ENCODE measurements at regions not wholly inside any gene's neighbourhood (a gene's known extent, or its start where the extent isn't known, plus 50 kb on each side); places are given as distances from the start of the nearest gene placed in this dataset.

- DNase-seq = no peak
Measured at GRCh38 chr5:30698217-30698616, 495.3 kb upstream of the CDH6 start.

GRCh38 chr5:30693326-30693725, 500.2 kb upstream of the CDH6 start:
- DNase-seq = no peak

GRCh38 chr5:30690931-30691330, 502.6 kb upstream of the CDH6 start:
- no peak for DNase-seq

- no peak for DNase-seq
Measured at GRCh38 chr5:30687461-30687860, 506.0 kb upstream of the CDH6 start.

GRCh38 chr5:30686530-30686929, 507.0 kb upstream of the CDH6 start:
- DNase-seq = no peak

GRCh38 chr5:30676223-30676840, 517.2 kb upstream of the CDH6 start:
- DNase-seq = no peak

- DNase-seq = no peak
Measured at GRCh38 chr5:30667293-30667692, 526.2 kb upstream of the CDH6 start.

GRCh38 chr5:30663536-30663935, 530.0 kb upstream of the CDH6 start:
- peak; percentile 2 for DNase-seq

- DNase-seq = no peak
Measured at GRCh38 chr5:30662373-30662772, 531.1 kb upstream of the CDH6 start.

- DNase-seq = no peak
Measured at GRCh38 chr5:30661730-30662129, 531.8 kb upstream of the CDH6 start.

GRCh38 chr5:30659417-30659816, 534.1 kb upstream of the CDH6 start:
- no peak for DNase-seq

- DNase-seq = no peak
Measured at GRCh38 chr5:30650311-30650710, 543.2 kb upstream of the CDH6 start.

GRCh38 chr5:30638899-30639298, 554.6 kb upstream of the CDH6 start:
- no peak for DNase-seq

- DNase-seq = no peak
Measured at GRCh38 chr5:30627945-30628344, 565.5 kb upstream of the CDH6 start.

- no peak for DNase-seq
Measured at GRCh38 chr5:30626557-30626956, 566.9 kb upstream of the CDH6 start.

- no peak for DNase-seq
Measured at GRCh38 chr5:30620481-30621085, 572.9 kb upstream of the CDH6 start.

GRCh38 chr5:30608501-30608900, 585.0 kb upstream of the CDH6 start:
- DNase-seq = no peak

GRCh38 chr5:30607301-30607894, 586.1 kb upstream of the CDH6 start:
- no peak for DNase-seq

- DNase-seq = no peak
Measured at GRCh38 chr5:30605693-30606268, 587.7 kb upstream of the CDH6 start.

GRCh38 chr5:30604648-30605262, 588.7 kb upstream of the CDH6 start:
- no peak for DNase-seq

GRCh38 chr5:30600892-30601291, 592.6 kb upstream of the CDH6 start:
- DNase-seq = no peak

GRCh38 chr5:30596495-30597064, 596.9 kb upstream of the CDH6 start:
- no peak for DNase-seq

GRCh38 chr5:30594331-30594730, 599.2 kb upstream of the CDH6 start:
- no peak for DNase-seq

GRCh38 chr5:30592833-30593232, 600.7 kb upstream of the CDH6 start:
- DNase-seq = no peak

Measured in eye (tissue), 1 donor.